GM15510 (cell line): ENCODE measurements at regions not wholly inside any gene's neighbourhood (a gene's known extent, or its start where the extent isn't known, plus 50 kb on each side); places are given as distances from the start of the nearest gene placed in this dataset.

Source experiments
- POLR2A ChIP-seq: IDR thresholded peaks from 3 replicates; pipeline ENCODE4 v1.6.1; 2011; ENCODE audit warnings: borderline replicate concordance; ENCODE audit not compliant: insufficient read length; ENCODE audit errors: extremely low read depth

DNA sequence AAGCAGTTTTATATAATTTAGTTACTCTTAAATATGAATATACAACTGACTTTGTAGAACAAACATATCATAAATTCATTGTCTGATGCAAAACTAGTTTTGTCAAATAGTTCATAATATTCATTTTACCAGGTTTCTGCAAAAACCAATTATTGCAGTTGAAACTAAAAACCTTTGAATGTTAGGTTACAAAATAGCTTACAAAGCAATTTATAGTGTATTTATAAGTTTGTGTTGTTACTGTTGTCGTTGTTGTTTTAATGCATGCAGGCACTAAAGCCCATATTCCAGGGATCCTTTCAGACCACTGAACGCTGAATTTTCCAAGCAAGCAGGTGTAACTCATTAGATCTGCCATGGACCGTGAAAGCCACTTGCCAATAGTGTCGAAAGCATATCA is 427.6 kb downstream of the ZFHX3 start:
- no peak for TF ChIP-seq POLR2A

DNA sequence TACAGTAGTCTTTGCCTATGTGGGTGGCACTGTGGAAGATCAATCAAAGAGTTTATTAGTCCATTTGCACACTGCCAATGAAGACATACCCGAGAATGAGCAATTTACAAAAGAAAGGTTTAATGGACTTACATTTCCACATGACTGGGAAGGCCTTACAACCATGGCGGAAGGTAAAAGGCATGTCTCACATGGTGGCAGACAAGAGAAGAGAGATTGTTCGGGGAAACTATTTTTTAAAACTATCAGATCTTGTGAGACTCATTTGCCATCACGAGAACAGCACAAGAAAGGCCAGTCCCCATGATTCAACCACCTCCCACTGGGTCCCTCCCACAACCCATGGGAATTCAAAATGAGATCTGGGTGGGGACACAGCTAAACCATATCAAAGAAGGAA is 432.1 kb downstream of the ZFHX3 start:
- no peak for TF ChIP-seq POLR2A

DNA sequence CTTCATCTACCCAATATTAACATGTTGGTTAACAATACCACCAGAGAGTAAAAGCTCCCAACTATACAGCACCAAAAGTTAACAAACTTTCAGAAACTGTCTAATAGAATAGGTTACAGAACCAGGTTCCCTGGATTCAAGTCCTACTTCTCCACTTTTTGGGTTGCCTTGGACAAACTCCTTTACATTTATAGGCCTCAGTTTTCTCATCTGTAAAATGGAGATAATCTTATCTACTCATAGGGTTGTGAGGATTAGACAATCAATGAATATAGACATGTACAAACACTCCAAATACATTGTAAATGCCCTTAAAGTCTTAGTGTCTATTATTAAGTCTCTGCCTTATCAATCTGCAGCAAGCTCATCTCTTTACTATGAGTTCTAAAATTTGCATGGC is 435.2 kb downstream of the ZFHX3 start:
- TF ChIP-seq POLR2A: no peak

DNA sequence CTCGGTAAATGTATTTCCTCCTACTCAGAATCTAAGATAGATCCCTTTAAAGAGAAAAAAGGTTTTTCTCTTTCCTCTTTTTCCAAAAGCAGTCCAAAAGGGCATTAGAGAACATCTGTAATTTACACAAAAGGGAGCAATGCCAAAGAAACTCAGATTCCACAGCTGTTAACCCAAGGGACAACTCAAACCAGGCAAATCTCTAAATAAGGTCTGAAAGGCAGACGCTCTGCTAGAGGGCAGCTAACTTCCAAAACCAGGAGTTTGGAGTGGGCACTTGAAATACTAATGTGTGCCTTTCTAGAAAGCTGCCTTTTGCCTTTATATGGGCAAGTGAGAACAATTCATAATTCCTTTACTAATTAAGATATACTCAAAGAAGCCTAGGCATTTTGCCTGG is 435.7 kb downstream of the ZFHX3 start:
- TF ChIP-seq POLR2A: no peak

DNA sequence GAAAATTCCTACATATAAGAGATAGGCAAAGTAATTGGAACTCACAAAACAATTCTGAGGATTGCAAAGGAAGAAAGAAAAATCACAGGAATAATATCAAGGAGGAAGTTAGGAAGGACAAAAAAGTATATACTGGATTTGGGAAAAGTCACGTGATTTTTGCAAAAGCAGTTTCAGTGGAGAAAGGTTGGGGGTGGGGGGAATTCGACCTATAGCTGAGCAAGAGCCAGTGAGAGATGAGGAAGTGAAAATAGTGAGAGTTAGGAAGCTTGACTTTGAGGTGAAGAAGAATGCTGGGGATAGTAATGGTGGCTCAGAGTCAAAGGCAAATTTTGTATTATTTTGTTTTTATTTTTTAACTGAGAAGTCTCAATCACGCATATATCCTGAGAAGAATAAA is 438.0 kb upstream of the PMFBP1 start:
- TF ChIP-seq POLR2A: no peak

DNA sequence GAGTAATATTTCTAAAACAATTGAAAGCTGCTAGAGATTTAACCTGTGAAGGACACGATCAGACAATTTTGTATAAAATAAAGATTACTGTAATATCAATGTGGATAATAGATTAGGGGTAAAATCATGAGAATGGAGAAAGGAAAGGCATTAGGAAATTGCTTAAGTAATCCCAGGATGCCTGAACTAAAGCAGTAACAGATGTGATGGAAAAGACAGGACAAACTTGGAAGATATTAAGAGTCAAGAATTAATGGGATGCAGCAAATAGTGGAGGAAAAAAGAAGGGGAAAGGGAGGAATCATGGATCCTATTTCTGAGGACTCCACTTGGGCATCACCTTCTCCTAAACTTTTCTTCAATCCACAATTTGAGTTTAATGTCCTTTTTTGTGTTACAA is 437.1 kb upstream of the PMFBP1 start:
- TF ChIP-seq POLR2A: no peak

DNA sequence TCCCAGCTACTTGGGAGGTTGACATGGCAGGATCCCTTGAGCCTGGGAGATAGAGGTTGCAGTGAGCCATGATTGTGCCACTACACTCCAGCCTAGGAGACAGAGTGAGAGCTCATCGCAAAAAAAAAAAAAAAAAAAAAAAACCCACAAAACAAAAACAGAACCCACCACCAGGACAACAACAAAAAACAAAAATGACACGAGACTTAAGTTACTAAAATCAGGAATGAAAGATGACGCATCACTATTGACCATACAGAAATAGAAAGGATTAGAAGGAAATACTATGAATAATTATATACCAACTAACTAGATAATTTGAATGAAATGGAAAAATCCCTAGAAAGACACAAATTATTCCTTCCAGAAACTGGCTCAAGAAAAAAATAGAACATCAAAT is 432.4 kb upstream of the PMFBP1 start:
- TF ChIP-seq POLR2A: no peak

DNA sequence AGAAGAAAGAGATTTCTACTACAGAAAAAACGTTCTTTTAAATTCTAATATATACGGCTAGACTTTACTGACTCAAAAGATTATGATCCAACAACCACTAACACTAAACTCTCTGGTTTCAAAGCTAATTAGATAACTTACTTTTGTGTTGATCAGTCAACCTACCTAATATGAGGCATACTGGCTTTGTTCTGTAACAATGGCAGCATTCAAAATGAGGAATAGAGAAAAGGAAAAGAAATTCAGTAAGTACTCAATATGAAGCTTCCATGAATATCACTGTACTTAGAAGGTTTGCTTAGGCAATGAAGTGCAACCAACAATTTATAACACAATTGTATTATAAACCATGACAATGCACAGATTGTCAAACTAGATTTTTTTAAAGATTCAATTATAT is 430.5 kb upstream of the PMFBP1 start:
- TF ChIP-seq POLR2A: no peak

DNA sequence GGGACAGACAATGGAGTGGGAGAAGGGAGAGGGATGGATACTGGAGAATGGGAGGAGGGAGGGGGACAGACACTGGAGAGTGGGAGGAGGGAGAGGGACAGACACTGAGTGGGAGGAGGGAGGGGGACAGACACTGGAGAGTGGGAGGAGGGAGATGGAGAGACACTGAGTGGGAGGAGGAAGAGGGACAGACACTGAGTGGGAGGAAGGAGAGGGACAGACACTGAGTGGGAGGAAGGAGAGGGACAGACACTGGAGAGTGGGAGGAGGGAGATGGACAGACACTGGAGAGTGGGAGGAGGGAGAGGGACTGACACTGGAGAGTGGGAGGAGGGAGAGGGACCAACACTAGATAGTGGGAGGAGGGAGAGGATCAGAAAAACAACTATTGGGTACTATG is 426.7 kb upstream of the PMFBP1 start:
- TF ChIP-seq POLR2A: no peak

DNA sequence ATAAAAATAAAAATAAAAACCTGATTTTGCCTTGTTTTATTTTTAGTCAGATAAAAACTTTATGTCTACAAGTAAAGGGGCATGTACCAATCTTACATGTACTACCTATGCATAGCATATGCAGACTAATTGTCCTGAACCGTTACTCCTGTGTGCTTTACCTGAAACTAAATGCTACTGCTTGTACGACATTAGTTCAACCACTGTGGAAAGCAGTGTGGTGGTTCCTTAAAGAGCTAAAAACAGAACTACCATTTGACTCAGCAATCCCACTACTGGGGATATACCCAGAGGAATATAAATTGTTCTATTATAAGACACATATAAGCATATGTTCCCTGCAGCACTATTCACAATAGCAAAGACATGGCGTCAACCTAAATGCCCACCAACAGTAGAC is 426.0 kb upstream of the PMFBP1 start:
- no peak for TF ChIP-seq POLR2A

DNA sequence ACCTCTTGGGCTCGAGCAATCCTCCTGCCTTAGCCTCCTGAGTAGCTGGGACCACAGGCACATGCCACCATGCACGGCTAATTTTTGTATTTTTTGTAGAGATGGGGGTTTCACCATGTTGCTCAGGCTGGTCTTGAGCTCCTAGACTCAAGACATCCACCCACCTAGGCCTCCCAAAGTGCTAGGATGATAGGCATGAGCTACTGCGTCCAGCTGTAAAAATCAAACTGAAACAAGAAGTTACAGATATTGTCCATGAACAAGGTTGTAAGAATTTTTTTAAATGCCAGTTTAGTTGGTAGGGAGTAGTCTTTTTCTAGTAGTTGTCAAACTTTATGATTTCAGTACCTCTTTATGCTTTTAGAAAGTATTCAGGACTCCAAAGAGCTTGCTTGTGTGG is 424.4 kb upstream of the PMFBP1 start:
- no peak for TF ChIP-seq POLR2A

DNA sequence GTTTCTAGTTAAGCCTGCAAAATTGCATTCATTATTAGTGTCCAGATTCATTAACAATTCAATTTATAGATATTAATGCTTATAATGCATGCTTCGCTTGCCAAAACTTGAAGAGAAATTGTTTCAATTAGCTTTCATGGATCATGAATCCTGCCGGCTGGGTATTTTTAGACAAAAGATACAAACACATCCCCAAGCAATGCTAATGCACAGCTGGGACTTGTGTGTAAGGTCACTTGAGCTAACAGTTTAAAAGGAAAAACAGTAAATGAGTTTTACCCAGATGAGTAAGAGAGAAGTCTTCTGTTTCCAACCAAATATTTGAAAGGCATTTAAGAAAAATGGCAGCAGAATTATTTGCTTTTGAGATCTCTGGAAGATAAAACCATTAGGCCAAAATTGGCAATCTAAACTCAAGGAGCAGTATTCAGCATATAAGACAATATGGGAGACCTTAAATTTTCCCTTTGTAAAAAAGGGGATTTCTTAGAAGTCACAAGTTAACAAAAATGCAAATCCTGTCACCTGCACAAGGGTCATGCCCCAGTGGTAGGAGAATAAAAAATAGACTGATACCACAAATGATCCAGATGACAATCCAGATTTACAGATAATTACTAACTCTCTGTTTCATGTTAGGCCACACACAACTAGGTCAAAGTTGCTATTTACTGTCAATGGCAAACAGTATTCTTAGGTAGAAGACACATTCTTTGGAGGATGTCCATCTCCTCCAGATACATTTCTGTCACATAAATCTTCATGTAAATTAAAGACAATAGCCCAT is 418.4 kb upstream of the PMFBP1 start:
- TF ChIP-seq POLR2A: no peak

DNA sequence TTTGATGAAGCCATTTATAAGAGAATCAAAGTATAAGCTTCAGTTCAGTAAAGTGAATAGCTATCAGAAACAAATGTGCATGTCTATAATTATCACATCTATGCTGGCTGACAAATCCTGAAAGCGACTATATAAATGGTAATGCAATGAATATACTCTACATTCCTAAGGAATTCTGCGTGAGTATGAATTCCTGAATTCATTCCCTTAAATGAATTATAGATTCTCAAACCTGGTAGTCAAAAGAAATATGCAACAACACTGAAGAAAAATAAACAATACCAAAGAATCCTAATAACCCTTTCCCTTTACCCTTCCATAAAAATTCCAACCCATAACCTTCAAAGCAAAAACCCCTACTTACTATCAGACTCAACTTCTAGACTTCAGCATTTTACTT is 416.6 kb upstream of the PMFBP1 start:
- TF ChIP-seq POLR2A: no peak

DNA sequence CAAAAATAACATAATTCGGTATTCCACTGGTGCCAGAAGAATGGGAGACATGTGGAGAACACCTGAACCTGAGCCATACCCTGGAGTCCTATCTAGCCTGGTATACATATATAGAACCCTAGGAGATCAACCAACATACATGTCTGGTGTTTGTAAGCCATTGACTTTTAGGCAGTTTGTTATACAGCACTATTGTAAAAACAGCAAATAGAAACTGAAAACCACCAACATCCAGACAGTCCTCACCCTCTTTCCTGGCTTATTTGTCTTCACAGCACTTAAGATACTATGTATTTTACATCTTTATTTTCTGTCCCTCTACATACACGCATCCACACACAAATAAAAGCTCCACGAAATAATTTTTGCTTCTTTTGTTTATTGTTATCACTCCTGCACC is 404.2 kb upstream of the PMFBP1 start:
- no peak for TF ChIP-seq POLR2A

DNA sequence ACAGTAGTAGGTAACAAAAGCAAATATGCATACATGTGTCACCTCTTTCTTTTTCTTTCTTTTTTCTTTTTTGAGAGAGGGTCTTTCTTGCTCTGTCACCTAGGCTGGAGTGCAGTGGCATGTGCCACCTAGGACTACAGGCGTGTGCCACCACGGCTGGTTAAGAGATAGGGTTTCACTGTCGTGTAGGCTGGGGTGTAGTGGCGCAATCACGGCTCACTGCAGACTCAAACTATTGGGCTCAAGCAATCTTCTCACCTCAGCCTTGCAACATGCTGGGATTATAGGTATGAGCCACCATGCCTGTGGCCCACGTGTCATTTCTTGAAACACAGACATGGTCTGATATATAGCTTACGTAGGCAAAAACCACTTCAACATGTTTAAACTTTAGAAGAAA is 397.7 kb upstream of the PMFBP1 start:
- TF ChIP-seq POLR2A: no peak

DNA sequence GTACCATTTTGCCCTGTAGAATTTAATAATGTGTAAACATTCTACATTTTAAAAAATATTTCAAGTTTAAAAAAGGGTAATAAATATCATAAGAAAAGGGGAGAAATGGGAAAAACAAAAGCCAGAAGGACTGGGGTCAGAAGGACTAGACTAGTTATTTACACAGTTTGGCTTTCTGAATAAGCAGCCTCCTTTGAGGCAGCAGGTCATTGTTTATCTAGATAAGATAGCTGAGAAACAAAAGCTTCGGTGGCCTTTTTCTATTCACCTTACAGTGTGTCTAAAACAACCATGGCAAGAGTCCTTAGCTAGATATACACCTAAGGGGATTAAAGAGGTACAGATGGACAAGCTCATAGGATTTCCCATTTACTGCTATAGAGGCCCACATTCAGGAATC is 396.5 kb upstream of the PMFBP1 start:
- TF ChIP-seq POLR2A: no peak

DNA sequence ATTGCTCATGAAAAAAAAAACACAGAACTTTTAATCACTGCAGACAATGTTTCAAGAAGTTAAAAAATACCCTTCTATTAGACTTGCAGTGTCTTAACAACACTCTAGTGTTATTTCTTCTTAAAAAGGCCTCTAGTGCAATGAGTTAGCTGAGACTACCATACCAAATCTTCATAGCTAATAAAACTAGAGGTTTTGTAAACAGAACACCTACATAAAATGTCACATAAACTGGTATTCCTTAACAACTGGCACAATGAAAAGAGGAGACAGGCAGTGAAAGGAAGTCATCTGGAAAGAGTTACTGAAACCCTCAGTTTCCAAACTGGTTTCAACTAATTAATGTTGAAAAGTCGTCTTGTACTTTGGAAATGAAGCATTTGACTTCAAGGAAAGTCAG is 394.2 kb upstream of the PMFBP1 start:
- TF ChIP-seq POLR2A: no peak
